CD14-positive monocyte (primary cell): ENCODE measurements at regions not wholly inside any gene's neighbourhood (a gene's known extent, or its start where the extent isn't known, plus 50 kb on each side); places are given as distances from the start of the nearest gene placed in this dataset.

Experiments used
- DNase-seq, 3 donors: peaks; one replicate each; pipeline ENCODE4 v3.0.0-alpha.2; 2011 to 2022
- H2AFZ ChIP-seq: 2 replicates; pipeline ENCODE4 v1.6.0; 2012; ENCODE audit warnings: mild to moderate bottlenecking, low read depth, low read length, inconsistent platforms; ENCODE audit not compliant: insufficient read depth, poor library complexity, severe bottlenecking
- H3K27ac ChIP-seq, 2 donors: 1 replicate in 1 of 2; 2 replicates in 1 of 2; pipeline ENCODE4 v1.5.1; 2012 to 2013; ENCODE audit warnings: low read length in 2 of 2, control low read depth in 1 of 2, inconsistent platforms in 1 of 2, low read depth in 1 of 2, mild to moderate bottlenecking in 1 of 2
- H3K27me3 ChIP-seq, 2 donors: one replicate each; pipeline versions ENCODE4 v1.6.0 to v1.6.1; 2011 to 2013; ENCODE audit warnings: low read length in 2 of 2; ENCODE audit not compliant: control insufficient read depth in 2 of 2, insufficient read depth in 2 of 2
- H3K36me3 ChIP-seq, 2 donors: replicated peaks in 1 of 2; 1 replicate in 1 of 2; 2 replicates in 1 of 2; pipeline versions ENCODE4 v1.5.1 to v1.6.1; 2012 to 2013; ENCODE audit warnings: low read length in 2 of 2, control low read depth in 1 of 2, inconsistent platforms in 1 of 2, mild to moderate bottlenecking in 1 of 2; ENCODE audit not compliant: insufficient read depth in 2 of 2, control insufficient read depth in 1 of 2
- H3K4me1 ChIP-seq, 2 donors: 1 replicate in 1 of 2; 2 replicates in 1 of 2; pipeline versions ENCODE4 v1.5.1 to v1.6.1; 2012 to 2013; ENCODE audit warnings: low read length in 2 of 2, control low read depth in 1 of 2, inconsistent platforms in 1 of 2, mild to moderate bottlenecking in 1 of 2, moderate library complexity in 1 of 2; ENCODE audit not compliant: insufficient read depth in 2 of 2, control insufficient read depth in 1 of 2
- H3K4me2 ChIP-seq: replicated peaks from 2 replicates; pipeline ENCODE3; 2012; ENCODE audit warnings: low read length, moderate library complexity, mild to moderate bottlenecking; ENCODE audit not compliant: poor library complexity, severe bottlenecking; ENCODE audit errors: extremely low read depth
- H3K4me3 ChIP-seq, 3 experiments: fragments of 200-600 bp in 1 of 3; sonication (generic) in 1 of 3; replicated peaks in 1 of 3; 1 replicate in 2 of 3; 2 replicates in 1 of 3; pipeline ENCODE4 v1.5.1; 2011 to 2013; ENCODE audit warnings: low read length in 3 of 3, mild to moderate bottlenecking in 3 of 3, control low read depth in 2 of 3, low read depth in 2 of 3, inconsistent platforms in 1 of 3, moderate library complexity in 1 of 3
- H3K79me2 ChIP-seq: 2 replicates; pipeline ENCODE4 v1.6.0; 2012; ENCODE audit warnings: mild to moderate bottlenecking, control low read depth, inconsistent platforms, low read length, moderate library complexity; ENCODE audit not compliant: insufficient read depth
- H3K9ac ChIP-seq: 2 replicates; pipeline ENCODE4 v1.6.0; 2017; ENCODE audit warnings: low read length, mild to moderate bottlenecking; ENCODE audit not compliant: insufficient read depth, poor library complexity, severe bottlenecking
- H3K9me3 ChIP-seq, 2 donors: replicated peaks in 1 of 2; 1 replicate in 1 of 2; 2 replicates in 1 of 2; pipeline versions ENCODE4 v1.5.1 to v1.6.1; 2012 to 2013; ENCODE audit warnings: low read length in 2 of 2, control low read depth in 1 of 2; ENCODE audit not compliant: control insufficient read depth in 1 of 2, insufficient read depth in 1 of 2
- H4K20me1 ChIP-seq: 2 replicates; pipeline ENCODE4 v1.6.0; 2012; ENCODE audit warnings: mild to moderate bottlenecking, low read length, control low read depth, moderate library complexity; ENCODE audit not compliant: insufficient read depth
- H3K27ac Mint-ChIP-seq, 7 donors: one replicate each; pipeline ENCODE4 v1.8.0; 2020; ENCODE audit warnings: mild to moderate bottlenecking in 7 of 7, mixed read lengths in 7 of 7, moderate library complexity in 6 of 7, inconsistent platforms in 2 of 7
- H3K27me3 Mint-ChIP-seq, 3 donors: one replicate each; pipeline ENCODE4 v1.8.0; 2021 to 2022; ENCODE audit warnings: low read depth in 3 of 3, mild to moderate bottlenecking in 3 of 3, mixed read lengths in 3 of 3, moderate library complexity in 3 of 3, inconsistent platforms in 1 of 3
- H3K36me3 Mint-ChIP-seq, 2 donors: one replicate each; pipeline ENCODE4 v1.8.0; 2020; ENCODE audit warnings: mixed read lengths in 2 of 2, inconsistent platforms in 1 of 2, mild to moderate bottlenecking in 1 of 2
- H3K4me1 Mint-ChIP-seq: one replicate; pipeline ENCODE4 v1.8.0; 2020; ENCODE audit warnings: mild to moderate bottlenecking, mixed read lengths
- H3K4me3 Mint-ChIP-seq, 2 donors: one replicate each; pipeline ENCODE4 v1.8.0; 2020; ENCODE audit warnings: mild to moderate bottlenecking in 2 of 2, mixed read lengths in 2 of 2, moderate library complexity in 1 of 2
- H3K9me3 Mint-ChIP-seq, 7 donors: one replicate each; pipeline ENCODE4 v1.8.0; 2020 to 2022; ENCODE audit warnings: mixed read lengths in 7 of 7, mild to moderate bottlenecking in 6 of 7, moderate library complexity in 6 of 7, inconsistent platforms in 2 of 7
- CTCF ChIP-seq: fragments of 200-600 bp; IDR thresholded peaks from one replicate; pipeline ENCODE4 v1.8.0; 2022; ENCODE audit warnings: antibody characterized with exemption, mild to moderate bottlenecking
- WGBS: methylation state at CpG from one replicate; pipeline ENCODE4 v1.1.5; 2013; ENCODE audit warnings: missing lambda C conversion rate; ENCODE audit not compliant: insufficient coverage; 5-methylcytosine and 5-hydroxymethylcytosine counted together
- intact Hi-C, 2 donors: fragments of 100-400 bp; cut with micrococcal nuclease; formaldehyde crosslinking; loops; one replicate each; pipeline versions ENCODE4 v1.15.0 to v1.15.1; 2023

DNA sequence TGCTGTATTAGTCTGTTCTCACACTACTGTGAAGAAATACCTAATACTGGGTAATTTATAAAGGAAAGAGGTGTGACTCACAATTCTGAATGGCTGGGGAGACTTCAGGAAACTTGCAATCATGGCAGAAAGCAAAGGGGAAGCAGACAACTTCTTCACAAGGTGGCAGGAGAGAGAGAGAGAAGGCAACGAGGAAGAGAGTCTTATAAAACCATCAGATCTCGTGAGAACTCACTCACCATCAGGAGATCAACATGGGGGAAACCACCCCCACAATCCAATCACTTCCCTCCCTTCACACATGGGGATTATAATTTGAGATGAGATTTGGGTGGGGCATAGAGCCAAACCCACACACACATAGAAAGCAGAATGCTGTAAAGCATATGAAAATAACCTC lies 896.2 kb downstream of the CDH11 start:
- WGBS: no CpG with 5 or more reads among the region's 2 CpGs

DNA sequence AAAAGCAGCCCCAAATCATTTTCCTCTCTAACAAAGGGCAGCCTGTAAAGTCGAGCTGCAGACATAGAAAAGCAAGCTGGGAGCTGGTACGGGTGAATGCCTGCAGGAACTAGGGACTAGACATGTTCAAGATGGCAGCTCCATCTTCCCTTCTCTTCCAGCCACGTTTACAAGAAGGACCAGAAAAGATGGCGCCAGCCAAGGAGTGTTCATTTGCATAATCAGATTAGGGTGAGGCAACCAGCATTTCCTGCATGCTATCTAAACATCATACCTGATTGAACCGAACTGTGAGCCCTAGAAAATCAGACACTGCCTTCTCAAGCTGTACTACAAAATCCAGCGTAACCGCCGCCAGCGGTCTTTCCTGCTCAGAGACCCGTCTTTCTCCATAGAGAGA lies 896.8 kb downstream of the CDH11 start:
- Mint-ChIP-seq H3K27me3 (peaks cover 0 to 2% (median 0%) of the 10 kb centered on the region in 3 donors), H3K9me3 (peaks cover 0 to 7% (median 2%) of the 10 kb centered on the region in 7 donors), H3K4me3 (no peak overlapping the region), H3K36me3 (no peaks in the 10 kb centered on the region), H3K4me1 (no peaks in the 10 kb centered on the region), H3K27ac (no peak overlapping the region)
- Histone ChIP-seq H3K27me3 (no peaks in the 10 kb centered on the region), H3K9ac (no peak overlapping the region), H3K4me1 (no peaks in the 10 kb centered on the region), H3K9me3 (no peaks in the 10 kb centered on the region), H4K20me1 (no peaks in the 10 kb centered on the region), H3K36me3 (no peaks in the 10 kb centered on the region), H3K4me3 (no peak overlapping the region), H3K27ac (no peak overlapping the region), H3K79me2 (no peaks in the 10 kb centered on the region), H3K4me2 (no peak overlapping the region), H2AFZ (no peak overlapping the region)
- intact Hi-C loops: no loop called here
- no peak for DNase-seq
- 89% methylated on average over 7 of the region's 10 CpGs for WGBS
- no peak for TF ChIP-seq CTCF

More for the DNA sequence above, 896.2 kb downstream of the CDH11 start:
- H3K4me1 ChIP-seq: no peaks in the 10 kb centered on the region
- H2AFZ ChIP-seq: no peak overlapping the region
- no peaks in the 10 kb centered on the region for H3K27me3 ChIP-seq
- no peaks in the 10 kb centered on the region for H3K79me2 ChIP-seq
- H3K4me3 Mint-ChIP-seq: no peak overlapping the region
- H3K27ac ChIP-seq: no peak overlapping the region
- no peaks in the 10 kb centered on the region for H3K36me3 ChIP-seq
- H3K27me3 Mint-ChIP-seq: peaks cover 0 to 2% (median 0%) of the 10 kb centered on the region in 3 donors
- no peak for DNase-seq
- H4K20me1 ChIP-seq: no peaks in the 10 kb centered on the region
- no peak overlapping the region for H3K27ac Mint-ChIP-seq
- TF ChIP-seq CTCF: no peak
- no peaks in the 10 kb centered on the region for H3K9me3 ChIP-seq
- H3K36me3 Mint-ChIP-seq: no peaks in the 10 kb centered on the region
- no peak overlapping the region for H3K4me3 ChIP-seq
- H3K9ac ChIP-seq: no peak overlapping the region
- H3K4me1 Mint-ChIP-seq: no peaks in the 10 kb centered on the region
- H3K4me2 ChIP-seq: no peak overlapping the region
- peaks cover 0 to 7% (median 2%) of the 10 kb centered on the region in 7 donors for H3K9me3 Mint-ChIP-seq
- intact Hi-C loops: no loop called here
